ENCODE measurements at regions not wholly inside any gene's neighbourhood (a gene's known extent, or its start where the extent isn't known, plus 50 kb on each side); places are given as distances from the start of the nearest gene placed in this dataset.
A peak's percentile ranks its signal among the peaks of the same experiment; 100 is the strongest.

GRCh38 chr4:66974665-66975064 lies 570.6 kb downstream of the CENPC start:
- H3K4me3 ChIP-seq (ENCODE audit: low read length): no peak overlapping the region
- TF ChIP-seq CTCF (conservative IDR thresholded peaks at IDR 0.05; ENCODE audit: low read depth, low read length): peak; percentile 4

GRCh38 chr4:66972087-66972486 lies 573.2 kb downstream of the CENPC start:
- TF ChIP-seq CTCF (conservative IDR thresholded peaks at IDR 0.05; ENCODE audit: low read depth, low read length): no peak
- H3K4me3 ChIP-seq (ENCODE audit: low read length): no peak overlapping the region
- no peak for DNase-seq (ENCODE audit: low read depth)

More at GRCh38 chr4:66974665-66975064, 570.6 kb downstream of the CENPC start:
- DNase-seq (ENCODE audit: low read depth): no peak

GRCh38 chr4:66964467-66964866 lies 580.8 kb downstream of the CENPC start:
- no peak for DNase-seq (ENCODE audit: low read depth)
- no peak for TF ChIP-seq CTCF (conservative IDR thresholded peaks at IDR 0.05; ENCODE audit: low read depth, low read length)
- no peak overlapping the region for H3K4me3 ChIP-seq (ENCODE audit: low read length)

- no peak overlapping the region for H3K4me3 ChIP-seq (ENCODE audit: low read length)
- no peak for DNase-seq (ENCODE audit: low read depth)
- no peak for TF ChIP-seq CTCF (conservative IDR thresholded peaks at IDR 0.05; ENCODE audit: low read depth, low read length)
Measured at GRCh38 chr4:66963084-66963483, 582.2 kb downstream of the CENPC start.

- no peak for TF ChIP-seq CTCF (conservative IDR thresholded peaks at IDR 0.05; ENCODE audit: low read depth, low read length)
- DNase-seq (ENCODE audit: low read depth): no peak
- no peak overlapping the region for H3K4me3 ChIP-seq (ENCODE audit: low read length)
Measured at GRCh38 chr4:66959207-66959606, 586.1 kb downstream of the CENPC start.

- TF ChIP-seq CTCF (conservative IDR thresholded peaks at IDR 0.05; ENCODE audit: low read depth, low read length): no peak
Measured at GRCh38 chr4:66956852-66957251, 588.5 kb downstream of the CENPC start.

GRCh38 chr4:66956426-66956825 lies 588.9 kb downstream of the CENPC start:
- DNase-seq (ENCODE audit: low read depth): no peak
- no peak for TF ChIP-seq CTCF (conservative IDR thresholded peaks at IDR 0.05; ENCODE audit: low read depth, low read length)
- no peak overlapping the region for H3K4me3 ChIP-seq (ENCODE audit: low read length)

More at GRCh38 chr4:66956852-66957251, 588.5 kb downstream of the CENPC start:
- no peak overlapping the region for H3K4me3 ChIP-seq (ENCODE audit: low read length)
- DNase-seq (ENCODE audit: low read depth): no peak

Data from retinal pigment epithelial cell (primary cell).